ENCODE measurements at regions not wholly inside any gene's neighbourhood (a gene's known extent, or its start where the extent isn't known, plus 50 kb on each side); places are given as distances from the start of the nearest gene placed in this dataset.

DNA sequence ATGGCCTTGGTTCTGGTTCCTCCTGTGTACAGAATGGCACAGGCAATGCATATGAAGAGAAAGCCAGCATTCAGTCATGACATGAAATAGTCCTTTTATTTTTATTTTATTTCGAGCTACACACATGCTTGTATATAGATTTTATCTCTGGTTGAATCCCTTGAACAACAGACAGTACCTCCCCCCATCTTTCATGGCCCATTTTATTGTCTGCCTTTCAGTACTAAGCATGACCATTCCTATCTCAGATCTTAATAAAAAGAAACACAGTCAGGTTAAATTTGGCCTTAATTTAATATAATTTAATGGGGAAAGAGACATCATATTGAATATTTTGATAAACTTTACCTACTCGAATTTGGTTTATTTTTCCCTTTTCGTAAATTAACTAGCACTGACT is 76.4 kb upstream of the VANGL1 start:
- H3K4me3 Mint-ChIP-seq: no peak overlapping the region
- no peak overlapping the region for H3K27ac Mint-ChIP-seq
- ATAC-seq (ENCODE audit: low read depth): no peak
- intact Hi-C loops (cut with micrococcal nuclease): no loop called here
- H3K36me3 Mint-ChIP-seq (ENCODE audit: low read depth): no peaks in the 10 kb centered on the region
- TF ChIP-seq, protein P1, sequence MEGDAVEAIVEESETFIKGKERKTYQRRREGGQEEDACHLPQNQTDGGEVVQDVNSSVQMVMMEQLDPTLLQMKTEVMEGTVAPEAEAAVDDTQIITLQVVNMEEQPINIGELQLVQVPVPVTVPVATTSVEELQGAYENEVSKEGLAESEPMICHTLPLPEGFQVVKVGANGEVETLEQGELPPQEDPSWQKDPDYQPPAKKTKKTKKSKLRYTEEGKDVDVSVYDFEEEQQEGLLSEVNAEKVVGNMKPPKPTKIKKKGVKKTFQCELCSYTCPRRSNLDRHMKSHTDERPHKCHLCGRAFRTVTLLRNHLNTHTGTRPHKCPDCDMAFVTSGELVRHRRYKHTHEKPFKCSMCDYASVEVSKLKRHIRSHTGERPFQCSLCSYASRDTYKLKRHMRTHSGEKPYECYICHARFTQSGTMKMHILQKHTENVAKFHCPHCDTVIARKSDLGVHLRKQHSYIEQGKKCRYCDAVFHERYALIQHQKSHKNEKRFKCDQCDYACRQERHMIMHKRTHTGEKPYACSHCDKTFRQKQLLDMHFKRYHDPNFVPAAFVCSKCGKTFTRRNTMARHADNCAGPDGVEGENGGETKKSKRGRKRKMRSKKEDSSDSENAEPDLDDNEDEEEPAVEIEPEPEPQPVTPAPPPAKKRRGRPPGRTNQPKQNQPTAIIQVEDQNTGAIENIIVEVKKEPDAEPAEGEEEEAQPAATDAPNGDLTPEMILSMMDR (IDR thresholded peaks at IDR 0.05): no peak
- no peak for DNase-seq
- no peaks in the 10 kb centered on the region for H3K4me1 Mint-ChIP-seq
- H3K27me3 Mint-ChIP-seq: peaks cover 27% of the 10 kb centered on the region
- ChIA-PET CTCF (no interaction called here), POLR2A (no interaction called here)
- H3K9me3 Mint-ChIP-seq: peaks cover 7% of the 10 kb centered on the region

DNA sequence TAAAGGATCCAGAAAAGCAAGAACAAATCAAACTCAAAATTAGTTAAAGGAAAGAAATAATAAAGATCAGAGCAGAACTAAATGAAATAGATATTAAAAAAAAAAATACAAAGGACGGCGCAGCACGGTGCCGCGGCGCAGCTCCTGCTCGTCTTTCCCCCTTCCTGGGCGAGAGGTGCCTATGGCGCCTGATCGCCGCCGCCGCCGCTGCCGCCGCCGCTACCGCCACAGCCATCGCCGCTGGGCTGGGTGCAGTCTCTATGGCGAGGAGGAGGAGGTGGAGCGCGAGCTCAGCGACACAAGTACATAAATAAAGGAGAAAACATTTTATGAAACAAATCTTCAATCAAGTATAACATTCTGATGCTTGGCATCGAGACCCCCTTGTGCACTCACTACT is 77.6 kb upstream of the VANGL1 start:
- POLR2A ChIA-PET: no interaction called here
- Mint-ChIP-seq H3K9me3 (peaks cover 7% of the 10 kb centered on the region), H3K4me3 (no peak overlapping the region), H3K36me3 (ENCODE audit: low read depth) (no peaks in the 10 kb centered on the region), H3K4me1 (no peaks in the 10 kb centered on the region), H3K27ac (no peak overlapping the region), H3K27me3 (peaks cover 27% of the 10 kb centered on the region)
- DNase-seq (no peak), ATAC-seq (ENCODE audit: low read depth) (no peak)
- intact Hi-C loops (cut with micrococcal nuclease): no loop called here
- CTCF ChIA-PET: no interaction called here
- TF ChIP-seq, protein P1 (IDR thresholded peaks at IDR 0.05): no peak

DNA sequence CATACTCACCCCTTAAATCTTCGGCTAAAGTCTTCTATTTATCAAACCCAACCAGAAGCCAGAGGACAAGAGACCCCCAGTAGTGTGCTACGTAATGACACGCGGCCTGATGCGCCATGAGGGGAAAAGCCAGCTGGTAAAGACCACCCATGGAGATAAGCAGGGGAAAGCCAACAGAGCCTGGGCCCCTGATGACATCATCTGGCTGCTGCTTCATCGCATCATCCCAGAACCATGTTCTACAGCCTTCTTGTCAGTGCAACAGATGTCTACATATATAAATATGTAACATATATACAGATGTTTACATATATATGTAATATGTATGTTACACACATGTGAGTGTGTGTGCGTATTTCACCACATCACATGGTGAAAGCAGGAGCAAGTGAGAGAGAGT is 81.7 kb upstream of the VANGL1 start:
- H3K4me3 Mint-ChIP-seq: no peak overlapping the region
- H3K27ac Mint-ChIP-seq: no peak overlapping the region
- H3K9me3 Mint-ChIP-seq: no peaks in the 10 kb centered on the region
- peaks cover 25% of the 10 kb centered on the region for H3K27me3 Mint-ChIP-seq
- DNase-seq: no peak
- no peak for ATAC-seq (ENCODE audit: low read depth)
- TF ChIP-seq, protein P1 (IDR thresholded peaks at IDR 0.05): no peak
- ChIA-PET POLR2A (no interaction called here), CTCF (no interaction called here)
- H3K36me3 Mint-ChIP-seq (ENCODE audit: low read depth): no peaks in the 10 kb centered on the region
- intact Hi-C loops (cut with micrococcal nuclease): no loop called here
- no peaks in the 10 kb centered on the region for H3K4me1 Mint-ChIP-seq

DNA sequence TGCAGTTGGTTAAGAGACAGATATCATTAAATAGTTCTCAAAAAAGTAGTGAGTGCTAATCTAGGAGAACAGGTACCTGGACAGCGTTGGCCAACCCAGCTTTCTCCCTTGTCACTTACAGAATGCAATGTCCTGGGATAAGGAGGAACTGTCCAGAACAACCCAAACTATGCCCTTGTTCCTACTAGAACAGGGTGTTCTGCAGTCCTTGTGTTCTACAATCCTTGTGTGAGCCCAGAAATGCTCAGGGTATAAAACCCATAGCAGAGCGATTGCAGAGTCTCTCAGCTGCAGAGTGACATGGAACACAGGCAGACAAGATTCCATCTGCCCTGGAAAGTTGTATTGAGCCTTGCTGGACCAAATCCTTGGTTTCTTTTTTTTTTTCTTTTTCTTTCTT is 83.5 kb upstream of the VANGL1 start:
- DNase-seq (no peak), ATAC-seq (ENCODE audit: low read depth) (no peak)
- H3K27ac Mint-ChIP-seq: no peak overlapping the region
- ChIA-PET POLR2A (no interaction called here), CTCF (no interaction called here)
- intact Hi-C loops (cut with micrococcal nuclease): no loop called here
- H3K4me1 Mint-ChIP-seq: no peaks in the 10 kb centered on the region
- H3K9me3 Mint-ChIP-seq: no peaks in the 10 kb centered on the region
- no peaks in the 10 kb centered on the region for H3K36me3 Mint-ChIP-seq (ENCODE audit: low read depth)
- no peak overlapping the region for H3K4me3 Mint-ChIP-seq
- peaks cover 15% of the 10 kb centered on the region for H3K27me3 Mint-ChIP-seq
- TF ChIP-seq, protein P1 (IDR thresholded peaks at IDR 0.05): no peak

DNA sequence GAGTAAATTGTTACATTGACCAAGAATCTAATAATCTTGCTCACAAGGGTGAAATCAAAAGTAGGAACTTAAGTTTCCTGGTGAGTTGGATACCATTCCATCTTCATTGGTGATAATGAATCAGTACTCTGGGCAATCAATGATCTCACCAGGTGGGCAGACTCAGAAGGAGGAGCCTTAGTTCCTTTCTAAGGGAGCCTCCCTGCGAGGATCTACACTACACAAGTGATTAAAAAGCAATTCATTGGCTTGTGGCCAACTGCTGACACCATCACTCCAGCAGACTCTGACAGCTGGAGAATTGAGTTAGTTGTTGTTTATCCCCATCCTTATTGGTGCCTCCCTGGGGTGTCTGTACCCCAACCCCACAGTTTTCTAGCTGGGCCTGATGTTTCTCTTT is 84.1 kb upstream of the VANGL1 start:
- ATAC-seq (ENCODE audit: low read depth): no peak
- Mint-ChIP-seq H3K36me3 (ENCODE audit: low read depth) (no peaks in the 10 kb centered on the region), H3K27ac (no peak overlapping the region), H3K9me3 (no peaks in the 10 kb centered on the region), H3K27me3 (peaks cover 15% of the 10 kb centered on the region), H3K4me3 (no peak overlapping the region), H3K4me1 (no peaks in the 10 kb centered on the region)
- ChIA-PET POLR2A (interaction anchor here (0.6 kb wide), 1 partner anchor 338 kb away, joined by 4 read pairs; no protein-coding TSS in a partner anchor), CTCF (no interaction called here)
- TF ChIP-seq, protein P1 (IDR thresholded peaks at IDR 0.05): no peak
- DNase-seq: no peak
- intact Hi-C loops (cut with micrococcal nuclease): no loop called here
